ENCODE measurements at regions not wholly inside any gene's neighbourhood (a gene's known extent, or its start where the extent isn't known, plus 50 kb on each side); places are given as distances from the start of the nearest gene placed in this dataset.

- H3K4me2 ChIP-seq (ENCODE audit: insufficient read depth, low read length): no peak overlapping the region
- H3K9ac ChIP-seq (replicated peaks; ENCODE audit: extremely low read depth, insufficient read depth, low read length): no peak overlapping the region
- no peak overlapping the region for H2AFZ ChIP-seq (ENCODE audit: low read depth, low read length)
- H3K9me3 ChIP-seq (replicated peaks; ENCODE audit: control insufficient read depth, insufficient read depth, low read length): no peaks in the 10 kb centered on the region
- DNase-seq (ENCODE audit: low read depth, low spot score) (no peak), FAIRE-seq (no peak)
- CTCF ChIA-PET: interaction anchor here (0.9 to 10.0 kb wide), 8 partner anchors 9 to 156 kb away, joined by 3 to 156 read pairs (median 20); partner anchors contain the start of gene KCTD12
- no peaks in the 10 kb centered on the region for H3K27me3 ChIP-seq (ENCODE audit: control insufficient read depth in 2 of 2, insufficient read depth in 2 of 2, low read length in 2 of 2)
- TF ChIP-seq EZH2 (IDR thresholded peaks at IDR 0.05; ENCODE audit: borderline replicate concordance, low read depth, low read length, severe bottlenecking) (no peak), JUN (IDR thresholded peaks at IDR 0.05; ENCODE audit: borderline replicate concordance, insufficient read depth, insufficient read length, low read depth) (no peak), POLR2A (IDR thresholded peaks at IDR 0.05; ENCODE audit: low read depth, low read length) (no peak), MAX (IDR thresholded peaks at IDR 0.05; ENCODE audit: insufficient read depth, insufficient read length) (no peak), CTCF (IDR thresholded peaks at IDR 0.05; ENCODE audit: extremely low read depth in 1 of 2, insufficient read depth in 1 of 2, low read depth in 1 of 2, low read length in 2 of 2) (no peak), MYC (IDR thresholded peaks at IDR 0.05; ENCODE audit: low read depth, low read length) (no peak), POLR2AphosphoS5 (IDR thresholded peaks at IDR 0.05; ENCODE audit: insufficient read depth, low read depth, low read length) (no peak), GATA2 (IDR thresholded peaks at IDR 0.05; ENCODE audit: insufficient read depth, insufficient read length, low read depth, low read length) (no peak), FOS (IDR thresholded peaks at IDR 0.05; ENCODE audit: borderline replicate concordance, insufficient read depth, low read length) (no peak)
- no peaks in the 10 kb centered on the region for H4K20me1 ChIP-seq (replicated peaks; ENCODE audit: control insufficient read depth, extremely low read depth, insufficient read depth, low read length)
- no TSS peak for BruUV-seq (replicated peaks)
- dilution Hi-C loops (cut with MboI; ENCODE audit: extremely low pct_ligation_motif_present, low sequenced_read_pairs): no loop called here
- H3K4me1 ChIP-seq (ENCODE audit: control insufficient read depth, extremely low read depth, insufficient read depth, low read length): no peaks in the 10 kb centered on the region
- H3K79me2 ChIP-seq (ENCODE audit: control insufficient read depth, insufficient read depth, low read length): no peaks in the 10 kb centered on the region
- POLR2A ChIA-PET: no interaction called here
- intact Hi-C loops (cut with micrococcal nuclease): loop anchor here (2.0 kb wide), 1 partner anchor 157 kb away; no protein-coding TSS in a partner anchor
- no peak overlapping the region for H3K27ac ChIP-seq (ENCODE audit: insufficient read depth, low read depth, low read length)
- H3K4me3 ChIP-seq (replicated peaks in 1 of 3; ENCODE audit: insufficient read depth in 1 of 3, low read depth in 1 of 3, low read length in 3 of 3): no peak overlapping the region
- no peaks in the 10 kb centered on the region for H3K36me3 ChIP-seq (ENCODE audit: control insufficient read depth in 2 of 2, extremely low read depth in 1 of 2, insufficient read depth in 2 of 2, low read length in 2 of 2)
- H3K9me1 ChIP-seq (replicated peaks; ENCODE audit: control insufficient read depth, extremely low read depth, insufficient read depth, low read length): no peaks in the 10 kb centered on the region
These were observed 62.2 kb downstream of the KCTD12 start for GRCh38 chr13:76823969-76824368.

Data from endothelial cell of umbilical vein (primary cell).